ENCODE measurements at regions not wholly inside any gene's neighbourhood (a gene's known extent, or its start where the extent isn't known, plus 50 kb on each side); places are given as distances from the start of the nearest gene placed in this dataset.
"Not testable (repeated sequence)": the region's sequence is repeated elsewhere in the genome, so short reads cannot be mapped to it uniquely, and the experiment has no call there.

GRCh38 chr16:5309946-5310611 is 212.5 kb upstream of the EEF2KMT start:
- DNase-seq: no peak

GRCh38 chr16:5305023-5305422 is 207.4 kb upstream of the EEF2KMT start:
- no peak for DNase-seq

DNA sequence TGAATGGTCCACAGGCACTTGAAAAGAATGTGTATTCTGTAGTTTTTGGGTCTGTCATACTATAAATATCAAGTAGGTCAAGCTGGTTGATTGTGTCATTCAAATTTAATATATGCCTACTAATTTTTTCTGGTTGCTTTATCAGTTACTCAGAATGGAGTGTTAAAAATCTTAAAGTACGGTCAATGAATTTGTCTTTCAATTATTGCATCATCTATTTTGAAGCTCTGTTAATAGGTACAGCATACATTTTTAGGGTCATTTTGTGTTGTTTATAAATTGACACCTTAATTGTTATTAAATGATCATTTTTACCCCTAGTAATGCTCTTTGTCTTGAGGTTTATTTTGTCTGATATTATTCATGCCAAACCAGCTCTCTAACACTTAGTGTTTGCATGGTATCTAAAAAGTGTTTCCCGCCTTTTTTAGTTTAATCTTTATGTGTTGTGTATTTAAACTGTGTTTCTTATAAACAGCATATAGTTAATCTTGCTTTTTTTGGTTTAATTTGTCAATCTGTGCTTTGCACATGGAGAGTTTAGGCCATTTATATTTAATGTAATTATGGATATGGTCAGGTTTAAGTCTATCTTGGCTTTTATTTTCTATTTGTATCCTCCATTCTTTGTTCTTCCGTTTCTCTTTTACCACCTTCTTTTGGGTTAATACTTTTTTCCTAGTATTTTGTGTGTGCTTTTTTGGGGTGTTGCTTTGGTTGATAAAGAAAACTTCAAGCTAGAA is 204.9 kb upstream of the EEF2KMT start:
- no peak for DNase-seq

DNA sequence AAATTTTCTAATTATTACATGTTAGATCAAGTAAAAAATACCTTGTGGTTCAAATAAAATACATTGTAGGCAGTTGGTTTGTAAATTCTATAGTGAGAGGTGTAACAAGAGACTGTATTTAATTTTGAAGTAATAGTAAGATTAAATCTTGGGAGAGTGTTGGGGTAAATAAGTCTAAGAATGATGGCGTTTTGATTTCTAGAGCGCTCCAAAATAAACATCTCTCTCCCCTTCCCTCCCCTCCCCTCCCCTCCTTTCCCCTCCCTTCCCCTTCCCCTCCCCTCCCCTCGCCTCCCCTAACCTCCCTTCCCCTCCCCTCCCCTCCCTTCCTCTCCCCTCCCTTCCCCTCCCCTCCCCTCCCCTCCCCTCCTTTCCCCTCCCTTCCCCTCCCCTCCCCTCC is 200.6 kb upstream of the EEF2KMT start:
- no peak for DNase-seq

DNA sequence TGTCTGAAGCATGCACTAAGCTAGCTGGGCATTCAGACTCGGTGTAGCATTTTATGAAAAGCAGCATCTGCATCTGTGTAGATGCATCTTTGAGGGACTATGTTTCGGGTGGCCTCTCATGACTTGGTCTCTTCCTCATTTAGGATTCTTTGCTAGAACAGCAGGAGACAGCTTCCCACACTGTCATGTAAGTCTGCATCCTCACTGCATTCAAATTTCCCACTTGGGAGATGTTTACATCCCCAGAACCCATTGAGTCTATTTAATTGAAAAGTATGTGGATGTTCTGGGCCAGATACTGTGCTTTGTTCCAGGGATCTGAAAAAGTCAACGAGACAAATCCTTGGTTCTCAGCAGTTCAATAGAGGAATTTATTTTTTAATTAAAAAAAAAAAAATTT is 198.6 kb upstream of the EEF2KMT start:
- DNase-seq: no peak

GRCh38 chr16:5295304-5295703 is 197.7 kb upstream of the EEF2KMT start:
- DNase-seq: not testable (repeated sequence)

GRCh38 chr16:5282152-5282551 is 184.6 kb upstream of the EEF2KMT start:
- not testable (repeated sequence) for DNase-seq

GRCh38 chr16:5257462-5257861 is 159.9 kb upstream of the EEF2KMT start:
- DNase-seq: no peak

- DNase-seq: no peak
Measured at GRCh38 chr16:5252791-5253190, 155.2 kb upstream of the EEF2KMT start.

GRCh38 chr16:5247403-5247802 is 149.8 kb upstream of the EEF2KMT start:
- not testable (repeated sequence) for DNase-seq

GRCh38 chr16:5240278-5240626 is 142.7 kb upstream of the EEF2KMT start:
- DNase-seq: not testable (repeated sequence)

DNA sequence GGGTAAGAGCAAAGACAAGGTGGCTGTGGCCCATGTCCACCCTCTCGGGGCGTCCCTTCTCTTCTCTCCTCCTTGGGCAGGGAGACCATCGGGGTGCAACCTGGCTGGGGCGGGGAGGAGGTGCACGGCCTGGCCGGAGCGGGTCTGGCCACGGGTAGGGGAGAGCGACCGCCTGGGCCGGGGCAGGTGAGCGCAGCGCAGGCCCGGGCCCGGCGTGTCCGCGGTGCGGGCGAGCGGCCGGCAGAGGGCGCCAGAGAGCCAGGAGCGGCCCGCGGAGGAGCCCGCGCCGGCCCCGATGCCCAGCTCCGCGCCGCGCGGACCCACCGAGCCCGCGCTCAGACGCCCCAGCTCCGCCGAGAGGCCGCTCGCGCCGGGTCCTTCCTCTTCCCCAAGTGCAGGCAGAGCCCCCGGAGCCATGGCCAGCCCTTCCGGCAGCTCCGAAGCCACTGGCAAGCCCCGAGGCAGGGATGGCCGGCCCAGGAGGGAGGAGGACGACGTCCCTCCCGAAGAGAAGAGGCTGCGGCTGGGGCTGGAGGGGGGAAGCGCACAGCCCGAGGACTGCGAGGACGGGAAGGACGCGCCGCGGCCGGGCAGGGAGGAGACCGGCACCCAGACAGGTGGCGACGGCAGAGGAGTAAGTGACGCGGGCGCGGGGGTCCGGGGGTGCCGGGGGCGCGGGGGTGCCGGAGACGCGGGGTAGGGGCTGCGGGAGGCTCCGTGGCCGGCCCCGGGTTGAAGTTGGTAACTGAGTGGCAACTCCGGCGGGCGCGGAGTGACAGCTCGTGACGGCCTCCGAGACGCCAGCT is 142.1 kb upstream of the EEF2KMT start:
- DNase-seq: not testable (repeated sequence)

GRCh38 chr16:5235119-5235518 is 137.5 kb upstream of the EEF2KMT start:
- DNase-seq: no peak

DNA sequence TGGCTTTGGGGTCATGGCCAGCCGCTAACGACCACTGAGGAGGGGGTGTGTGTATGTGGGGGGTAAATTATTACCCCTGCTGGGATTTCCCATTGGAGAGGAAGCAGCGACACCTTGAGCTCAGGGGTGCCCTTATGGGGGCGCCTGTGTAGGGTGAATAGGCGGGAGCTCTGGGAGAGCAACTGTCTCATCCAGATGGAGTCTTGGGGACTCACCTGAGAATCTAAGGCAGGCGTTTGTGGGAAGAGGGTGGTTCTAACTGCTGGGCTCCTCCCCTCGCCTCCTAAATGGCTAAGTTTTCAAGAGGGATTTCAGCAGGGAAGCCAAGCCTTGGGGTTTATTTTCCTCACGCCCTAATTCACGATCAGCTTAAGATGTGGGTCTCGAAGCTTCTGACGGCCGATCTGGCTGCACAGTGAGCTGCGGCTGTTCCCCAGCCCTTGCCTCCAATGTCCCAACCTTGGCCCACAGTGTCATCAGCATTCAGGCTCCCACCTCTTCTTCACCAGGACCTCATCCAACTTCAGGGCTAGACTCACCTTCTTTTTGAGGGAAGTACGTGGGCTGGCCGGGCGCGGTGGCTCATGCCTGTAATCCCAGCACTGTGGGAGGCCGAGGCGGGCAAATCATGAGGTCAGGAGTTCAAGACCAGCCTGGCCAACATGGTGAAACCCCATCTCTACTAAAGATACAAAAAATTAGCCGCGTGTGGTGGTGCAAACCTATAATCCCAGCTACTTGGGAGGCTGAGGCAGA is 136.9 kb upstream of the EEF2KMT start:
- DNase-seq: no peak

DNA sequence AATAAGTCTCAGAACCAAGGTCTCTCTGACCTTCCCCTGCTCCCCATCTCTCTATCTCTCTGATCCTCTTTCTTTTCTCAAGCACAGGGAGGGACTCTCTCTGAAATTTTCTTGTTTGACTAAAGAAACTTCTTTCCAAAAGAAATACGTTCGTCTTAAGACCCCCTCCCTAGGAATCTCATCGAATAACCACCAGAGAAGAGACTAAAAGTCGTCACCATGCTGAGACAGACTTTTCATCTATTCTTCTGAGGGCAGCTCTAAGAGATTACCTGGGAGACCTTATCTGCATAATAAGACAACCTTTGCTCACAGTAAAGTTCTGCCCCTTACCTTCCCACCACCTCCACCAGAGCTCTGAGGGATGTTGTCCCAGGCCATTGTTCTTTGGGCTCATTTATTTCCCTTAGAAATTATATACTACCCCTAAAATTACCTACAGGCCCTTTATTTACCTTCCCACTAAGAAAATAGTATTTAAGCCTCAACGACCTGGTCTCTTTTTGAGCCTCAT is 133.7 kb upstream of the EEF2KMT start:
- DNase-seq: no peak

DNA sequence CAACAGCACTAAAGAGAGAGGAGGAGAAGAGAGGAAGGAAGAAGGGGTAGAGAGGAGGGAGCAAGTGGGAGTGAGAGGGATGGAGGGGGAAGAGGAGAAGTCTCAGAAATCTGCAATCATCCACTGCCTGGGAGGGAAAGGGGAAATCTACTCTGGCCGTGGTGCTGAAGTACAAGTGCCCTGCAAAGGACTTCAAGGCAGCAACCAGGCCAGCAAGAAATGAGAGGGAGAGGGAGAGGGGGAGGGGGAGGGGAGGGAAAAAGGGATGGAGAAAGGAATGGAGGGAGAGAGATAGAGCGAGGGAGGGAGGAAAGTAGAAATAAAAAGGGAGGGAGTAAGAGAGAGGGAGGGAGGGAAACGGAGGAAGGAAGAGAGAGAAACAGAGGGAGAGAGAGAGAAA is 130.8 kb upstream of the EEF2KMT start:
- DNase-seq: no peak

- no peak for DNase-seq
Measured at GRCh38 chr16:5225931-5226655, 128.5 kb upstream of the EEF2KMT start.

- no peak for DNase-seq
Measured at GRCh38 chr16:5222761-5223160, 125.2 kb upstream of the EEF2KMT start.

GRCh38 chr16:5221831-5222230 is 124.2 kb upstream of the EEF2KMT start:
- DNase-seq: not testable (repeated sequence)

DNA sequence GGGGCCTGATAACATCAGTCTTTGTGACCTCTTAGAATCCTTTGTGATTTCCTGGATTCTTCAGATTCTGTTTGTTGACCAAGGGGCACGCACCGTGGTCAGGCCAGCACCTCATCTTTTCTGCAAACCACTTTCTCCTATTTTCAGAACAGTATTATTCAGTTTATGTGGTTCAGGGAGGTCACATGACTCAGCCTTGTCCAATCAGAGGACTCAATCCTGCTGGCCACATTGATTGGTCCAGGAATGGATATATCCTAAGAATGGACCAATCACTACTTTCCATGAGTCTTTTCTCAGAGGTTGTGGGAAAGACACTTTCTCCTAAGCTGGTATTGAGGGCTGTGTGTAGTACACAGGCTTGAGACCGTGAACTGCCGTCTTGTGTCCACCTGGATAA is 123.1 kb upstream of the EEF2KMT start:
- DNase-seq: no peak

GRCh38 chr16:5216441-5217080 is 119.0 kb upstream of the EEF2KMT start:
- no peak for DNase-seq

DNA sequence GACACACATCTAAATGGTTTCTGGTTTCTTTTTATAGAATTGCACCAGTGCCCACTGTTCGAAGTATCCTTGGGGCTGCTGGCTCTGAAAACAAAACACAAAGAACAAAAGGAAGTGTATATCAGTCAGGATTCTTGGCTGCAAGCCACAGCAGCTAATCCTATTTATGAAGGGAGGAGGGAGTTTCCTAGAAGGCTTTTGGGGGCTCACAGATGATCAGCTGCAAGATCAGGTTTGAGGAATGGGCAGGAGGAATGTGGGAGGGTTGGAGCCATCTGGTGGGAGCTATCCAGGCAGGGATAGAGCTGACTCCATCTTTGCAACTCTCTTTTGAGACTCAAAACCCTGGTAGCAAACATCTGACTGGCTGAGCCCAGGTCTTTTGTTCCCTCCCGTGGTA is 118.3 kb upstream of the EEF2KMT start:
- DNase-seq: no peak
